ENCODE measurements at regions not wholly inside any gene's neighbourhood (a gene's known extent, or its start where the extent isn't known, plus 50 kb on each side); places are given as distances from the start of the nearest gene placed in this dataset.
"Not testable (repeated sequence)": the region's sequence is repeated elsewhere in the genome, so short reads cannot be mapped to it uniquely, and the experiment has no call there.

DNA sequence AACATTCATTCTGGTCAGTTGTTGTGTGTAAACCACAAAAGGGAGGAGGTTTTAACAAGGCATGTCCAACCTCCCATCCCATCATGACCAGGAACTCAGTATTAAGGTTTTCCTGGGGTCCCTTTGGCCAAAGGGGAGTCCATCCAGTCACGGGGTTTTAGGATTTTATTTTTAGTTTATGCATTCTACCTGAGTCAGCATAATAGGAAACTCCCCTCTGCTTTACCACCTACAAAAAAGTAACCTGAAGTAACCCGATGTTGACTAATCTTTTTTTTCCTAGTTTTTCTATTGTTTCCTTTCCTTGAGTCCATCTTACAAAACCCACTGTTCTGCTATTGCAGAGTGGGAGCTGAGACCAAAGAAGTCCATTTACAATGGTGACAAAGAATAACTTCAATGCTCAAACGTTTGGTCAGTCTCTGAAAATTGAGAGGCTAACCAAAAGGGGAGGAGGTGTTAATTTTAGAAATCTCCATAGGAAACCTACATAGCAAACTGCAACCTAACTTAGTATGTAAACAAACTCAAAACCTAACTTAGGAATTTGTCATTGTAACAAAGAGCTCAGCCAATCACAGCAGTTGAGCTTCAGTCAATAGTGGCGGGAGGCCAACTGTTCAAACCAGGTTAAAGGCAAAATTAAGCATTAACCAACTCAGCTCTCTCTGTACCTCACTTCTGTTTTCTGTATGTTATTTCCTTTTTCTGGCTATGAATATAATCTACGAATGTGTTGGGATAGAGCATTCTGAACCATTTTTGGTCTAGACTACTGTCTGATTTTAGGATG lies 1954.1 kb downstream of the PCDH9 start:
- DNase-seq: no peak

GRCh38 chr13:65275108-65275507 lies 1955.0 kb downstream of the PCDH9 start:
- DNase-seq: no peak

- not testable (repeated sequence) for DNase-seq
Measured at GRCh38 chr13:65273811-65274420, 1956.2 kb downstream of the PCDH9 start.

- no peak for DNase-seq
Measured at GRCh38 chr13:65268009-65268408, 1962.1 kb downstream of the PCDH9 start.

- DNase-seq: no peak
Measured at GRCh38 chr13:65265988-65266387, 1964.1 kb downstream of the PCDH9 start.

- no peak for DNase-seq
Measured at GRCh38 chr13:65264066-65264465, 1966.1 kb downstream of the PCDH9 start.

DNA sequence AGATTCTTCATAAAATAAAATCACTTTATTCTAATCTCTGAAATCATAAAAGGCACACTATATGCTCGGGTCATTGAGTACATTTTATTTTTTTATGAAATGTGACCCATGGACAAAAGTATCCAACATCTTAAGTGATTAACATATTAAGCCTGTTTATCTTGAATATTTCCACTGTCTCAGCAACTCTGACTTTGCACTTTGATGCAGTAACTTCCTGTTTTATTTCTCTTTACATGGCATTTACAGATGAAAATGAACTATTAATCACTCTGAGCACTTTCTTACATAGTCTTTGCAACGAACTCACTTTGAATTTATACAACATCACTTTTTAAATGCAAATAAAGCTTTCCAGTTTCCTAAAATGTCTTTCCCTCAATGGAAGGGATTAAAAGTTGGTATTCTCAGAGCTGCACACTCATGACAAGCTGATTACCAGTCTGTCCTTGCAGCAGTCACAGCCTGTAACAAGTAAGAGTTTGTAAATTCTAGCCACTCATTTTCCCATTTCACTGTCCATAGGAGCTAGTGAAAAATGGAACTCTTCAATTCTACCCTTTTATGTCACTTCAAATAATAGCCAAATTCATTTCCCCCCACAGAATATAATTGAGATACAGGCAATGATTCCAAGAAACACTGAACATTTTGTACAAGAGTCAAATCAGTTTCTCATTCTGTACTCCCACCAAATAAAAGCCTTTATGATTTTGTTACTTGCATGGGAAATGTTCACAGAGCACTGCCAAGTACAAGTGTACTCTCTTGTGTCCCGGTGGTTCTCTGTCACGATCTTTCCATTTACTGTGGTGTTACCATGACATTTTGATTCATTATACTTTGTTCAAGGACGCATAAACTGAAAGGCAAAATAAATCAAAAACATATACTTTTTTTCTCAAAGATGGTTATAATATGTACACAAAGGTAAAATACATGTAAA lies 1968.9 kb downstream of the PCDH9 start:
- DNase-seq: no peak

GRCh38 chr13:65240773-65241172 lies 1989.4 kb downstream of the PCDH9 start:
- DNase-seq: no peak

GRCh38 chr13:65236841-65237418 lies 1993.2 kb downstream of the PCDH9 start:
- DNase-seq: no peak

DNA sequence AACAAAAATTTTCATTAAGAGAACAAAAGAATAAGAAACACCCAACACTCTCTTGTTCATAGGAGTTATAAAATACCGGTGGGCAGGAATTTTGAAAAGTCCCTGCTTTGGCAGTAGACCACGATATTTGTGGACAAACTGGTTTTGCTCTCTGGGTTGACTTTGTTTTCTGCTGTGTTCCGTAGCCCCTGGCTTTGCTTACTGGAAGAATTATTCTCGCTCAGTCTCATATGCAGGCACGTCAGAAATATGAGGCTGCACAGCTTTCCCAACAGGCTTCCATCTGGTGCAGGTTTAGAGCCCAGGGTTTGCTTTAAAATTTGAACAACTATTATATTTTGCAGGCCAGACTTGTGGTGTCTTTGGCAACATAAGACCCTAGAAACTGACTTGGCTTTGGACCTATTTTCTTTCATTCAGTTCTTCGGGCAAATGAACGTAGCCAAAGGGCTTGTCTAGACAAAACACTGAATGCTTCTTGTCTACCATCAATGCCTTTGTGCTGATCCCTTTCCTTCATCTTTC lies 2012.6 kb downstream of the PCDH9 start:
- no peak for DNase-seq

DNA sequence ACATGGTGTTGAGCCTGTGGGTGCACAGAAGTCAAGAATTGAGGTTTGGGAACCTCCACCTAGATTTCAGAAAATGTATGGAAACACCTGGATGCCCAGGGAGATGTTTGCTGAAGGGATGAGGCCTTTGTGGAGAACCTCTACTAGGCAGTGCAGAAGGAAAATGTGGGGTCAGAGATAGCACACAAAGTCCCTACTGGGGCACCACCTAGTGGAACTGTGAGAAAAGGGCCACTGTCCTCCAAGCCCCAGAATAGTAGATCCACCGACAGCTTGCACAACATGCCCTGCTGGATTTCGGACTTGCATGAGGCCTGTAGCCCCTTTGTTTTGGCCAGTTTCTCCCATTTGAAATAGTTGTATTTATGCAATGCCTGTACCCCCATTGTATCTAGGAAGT lies 2027.3 kb downstream of the PCDH9 start:
- DNase-seq: not testable (repeated sequence)

DNA sequence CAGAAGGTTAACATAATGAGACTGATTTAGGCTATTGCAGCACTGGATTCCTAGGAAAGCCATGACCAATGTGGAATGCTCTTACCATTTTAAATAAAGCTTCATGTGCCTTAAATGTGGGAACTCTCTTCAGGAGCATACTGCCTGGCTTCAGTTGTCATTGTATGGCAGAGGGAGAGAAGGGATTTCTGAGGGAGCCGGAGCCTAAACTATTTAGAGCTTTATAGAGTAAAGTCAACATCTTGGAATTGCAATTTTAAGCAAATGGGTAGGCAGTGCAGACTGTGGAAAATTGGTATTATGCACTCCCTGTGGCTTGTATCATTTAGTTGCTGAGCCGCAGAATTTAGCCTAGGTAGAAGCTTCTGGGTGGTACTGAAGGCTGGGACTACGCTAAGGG lies 2041.4 kb downstream of the PCDH9 start:
- no peak for DNase-seq

- DNase-seq: no peak
Measured at GRCh38 chr13:65168026-65168425, 2062.1 kb downstream of the PCDH9 start.

DNA sequence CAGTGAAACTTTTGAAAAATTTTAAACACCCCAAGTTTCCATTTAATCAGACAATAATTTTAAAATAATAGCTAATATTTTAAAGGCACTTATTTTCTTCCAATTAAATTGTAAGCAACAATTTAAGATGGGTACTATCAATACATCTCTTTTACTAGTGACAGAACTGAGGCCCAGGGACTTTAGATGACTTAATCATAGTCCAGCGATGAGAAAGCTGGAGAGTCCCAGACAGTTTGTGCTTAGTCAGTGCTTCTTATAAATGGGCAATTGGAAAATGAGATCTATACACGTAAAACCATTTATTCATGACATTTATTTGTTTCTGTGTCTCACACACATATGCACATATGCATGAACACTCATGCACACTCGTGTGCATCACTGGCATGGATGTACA lies 2063.5 kb downstream of the PCDH9 start:
- no peak for DNase-seq

- no peak for DNase-seq
Measured at GRCh38 chr13:65159803-65160202, 2070.3 kb downstream of the PCDH9 start.

GRCh38 chr13:65155861-65156260 lies 2074.3 kb downstream of the PCDH9 start:
- DNase-seq: no peak

DNA sequence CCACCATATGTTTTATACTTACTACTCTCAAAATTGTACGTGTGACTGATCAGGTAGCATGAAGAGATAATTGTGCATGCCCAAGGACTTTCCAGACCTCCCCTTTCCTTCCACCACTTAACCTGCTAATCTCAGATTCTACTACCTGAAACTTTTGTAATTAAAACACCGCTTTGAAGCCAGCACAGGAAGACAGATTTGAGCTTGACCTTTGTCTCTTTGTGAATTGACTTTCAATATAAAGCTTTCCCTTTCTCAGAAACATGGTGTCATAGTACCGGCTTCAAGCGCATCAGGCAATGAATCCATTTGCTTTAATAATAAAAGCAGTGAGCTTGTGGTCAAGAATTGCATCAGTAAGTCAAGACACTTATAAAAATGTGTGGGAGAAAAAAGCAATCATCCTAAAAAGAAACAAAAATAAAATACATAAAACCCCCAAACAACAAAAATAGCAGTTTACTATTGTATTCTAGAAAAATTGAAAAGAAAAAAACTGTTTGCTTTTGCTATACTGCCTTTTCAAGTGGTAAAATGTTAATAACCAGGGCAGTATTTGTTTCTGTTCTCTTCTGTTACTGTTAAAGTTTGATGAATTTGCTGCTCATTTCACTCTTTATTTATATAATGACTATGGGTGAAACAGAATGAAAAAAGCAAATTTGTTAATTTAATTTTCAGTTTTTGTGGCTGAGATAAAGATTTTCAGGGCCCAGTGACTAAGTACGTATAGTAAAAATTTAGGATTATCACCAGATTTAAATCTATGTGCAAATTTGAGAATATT lies 2075.3 kb downstream of the PCDH9 start:
- no peak for DNase-seq

DNA sequence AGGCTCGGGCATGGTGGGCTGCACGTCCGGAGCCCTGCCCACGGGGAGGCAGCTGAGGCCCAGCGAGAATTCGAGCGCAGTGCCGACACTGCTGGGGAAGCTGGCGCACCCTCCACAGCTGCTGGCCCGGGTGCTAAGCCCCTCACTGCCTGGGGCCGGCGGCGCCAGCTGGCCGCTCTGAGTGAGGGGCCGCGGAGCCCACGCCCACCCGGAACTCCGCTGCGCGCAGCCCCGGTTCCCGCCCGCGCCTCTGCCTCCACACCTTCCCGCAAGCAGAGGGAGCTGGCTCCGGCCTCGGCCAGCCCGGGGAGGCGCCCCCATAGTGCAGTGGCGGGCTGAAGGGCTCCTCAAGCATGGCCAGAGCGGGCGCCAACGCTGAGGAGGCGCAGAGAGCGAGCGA lies 2080.4 kb downstream of the PCDH9 start:
- no peak for DNase-seq

DNA sequence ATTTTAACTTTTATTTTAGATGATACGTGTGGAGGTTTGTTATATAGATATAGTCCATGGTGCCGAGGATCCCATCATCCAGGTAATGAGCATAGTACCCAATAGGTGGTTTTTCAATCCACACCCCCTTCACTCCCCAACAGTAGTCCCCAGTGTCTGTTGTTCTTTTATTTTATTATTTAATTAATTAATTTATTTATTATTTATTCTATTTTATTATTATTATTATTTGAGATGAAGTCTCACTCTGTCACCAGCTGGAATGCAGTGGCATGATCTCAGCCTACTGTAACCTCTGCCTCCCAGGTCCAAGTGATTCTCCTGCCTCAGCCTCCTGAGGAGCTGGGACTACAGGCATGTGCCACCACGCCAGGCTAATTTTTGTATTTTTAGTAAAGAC lies 2086.2 kb downstream of the PCDH9 start:
- no peak for DNase-seq

GRCh38 chr13:65133094-65133493 lies 2097.0 kb downstream of the PCDH9 start:
- no peak for DNase-seq

- no peak for DNase-seq
Measured at GRCh38 chr13:65125236-65125635, 2104.9 kb downstream of the PCDH9 start.

DNA sequence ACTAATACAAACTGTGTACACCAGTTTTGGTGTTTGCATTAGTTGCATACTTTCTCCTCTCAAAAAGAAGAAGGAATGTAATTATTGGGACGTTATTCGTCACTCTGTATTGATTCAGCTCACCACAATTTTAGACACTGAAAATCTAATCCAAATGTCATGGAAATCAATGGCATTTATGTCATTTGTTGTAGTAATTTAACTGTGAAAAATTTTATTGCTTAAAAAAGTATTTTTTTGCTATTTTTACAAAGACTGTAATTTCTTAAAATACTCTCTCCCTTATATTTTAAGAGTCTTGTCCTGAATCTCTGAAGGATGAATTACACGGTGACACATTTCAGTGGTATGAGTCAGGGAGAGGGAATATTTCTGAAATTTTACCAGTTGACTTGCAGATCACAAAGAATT lies 2117.6 kb downstream of the PCDH9 start:
- no peak for DNase-seq
